Neuronal stem cell (in vitro differentiated cells): ENCODE measurements at regions not wholly inside any gene's neighbourhood (a gene's known extent, or its start where the extent isn't known, plus 50 kb on each side); places are given as distances from the start of the nearest gene placed in this dataset.
A peak's percentile ranks its signal among the peaks of the same experiment; 100 is the strongest.

Experiments used
- DNase-seq: peaks from one replicate; pipeline ENCODE4 v3.0.0-alpha.2; 2013; ENCODE audit warnings: low spot score
- H2AFZ ChIP-seq: one replicate; pipeline ENCODE4 v1.6.1; 2013; ENCODE audit warnings: mild to moderate bottlenecking, low read length, inconsistent platforms
- H2AK5ac ChIP-seq: 2 replicates; pipeline ENCODE4 v1.6.1; 2013; ENCODE audit warnings: low read depth, mild to moderate bottlenecking, inconsistent platforms, low read length, moderate library complexity, mixed read lengths
- H2BK120ac ChIP-seq: 2 replicates; pipeline ENCODE4 v1.6.1; 2013; ENCODE audit warnings: low read depth, mild to moderate bottlenecking, inconsistent platforms, low read length, moderate library complexity, mixed read lengths
- H2BK12ac ChIP-seq: one replicate; pipeline ENCODE4 v1.6.1; 2013; ENCODE audit warnings: low read length, inconsistent platforms
- H2BK15ac ChIP-seq: 2 replicates; pipeline ENCODE4 v1.6.1; 2013; ENCODE audit warnings: mild to moderate bottlenecking, low read length, inconsistent platforms, mixed read lengths
- H2BK5ac ChIP-seq: one replicate; pipeline ENCODE4 v1.6.1; 2013; ENCODE audit warnings: inconsistent platforms, mild to moderate bottlenecking, low read length, moderate library complexity
- H3K14ac ChIP-seq: one replicate; pipeline ENCODE4 v1.6.1; 2013; ENCODE audit warnings: low read length, inconsistent platforms
- H3K18ac ChIP-seq: 2 replicates; pipeline ENCODE4 v1.6.1; 2013; ENCODE audit warnings: low read length, inconsistent platforms
- H3K23ac ChIP-seq: 2 replicates; pipeline ENCODE4 v1.6.1; 2013; ENCODE audit warnings: low read depth, mild to moderate bottlenecking, mixed read lengths, low read length, inconsistent platforms; ENCODE audit not compliant: poor library complexity
- H3K27ac ChIP-seq: replicated peaks from 3 replicates; pipeline ENCODE4 v1.5.1; 2013; ENCODE audit warnings: low read length, inconsistent platforms
- H3K27me3 ChIP-seq, 3 experiments: 2 replicates each; pipeline ENCODE4 v1.6.1; 2013; ENCODE audit warnings: low read length in 3 of 3, mild to moderate bottlenecking in 2 of 3, inconsistent platforms in 1 of 3, low read depth in 1 of 3, mixed read lengths in 1 of 3, moderate library complexity in 1 of 3; ENCODE audit not compliant: control insufficient read depth in 3 of 3, insufficient read depth in 3 of 3
- H3K36me3 ChIP-seq, 2 donors: replicated peaks in 1 of 2; 2 replicates each; pipeline ENCODE4 v1.6.1; 2013; ENCODE audit warnings: low read length in 2 of 2; ENCODE audit not compliant: control insufficient read depth in 2 of 2, insufficient read depth in 2 of 2
- H3K4ac ChIP-seq: 2 replicates; pipeline ENCODE4 v1.6.1; 2013; ENCODE audit warnings: inconsistent platforms, mild to moderate bottlenecking, low read length, moderate library complexity
- H3K4me1 ChIP-seq, 2 donors: 1 replicate in 1 of 2; 2 replicates in 1 of 2; pipeline ENCODE4 v1.6.1; 2013; ENCODE audit warnings: low read length in 2 of 2, low read depth in 1 of 2; ENCODE audit not compliant: control insufficient read depth in 2 of 2, insufficient read depth in 1 of 2
- H3K4me2 ChIP-seq: one replicate; pipeline ENCODE4 v1.6.1; 2013; ENCODE audit warnings: mild to moderate bottlenecking, low read length, inconsistent platforms; ENCODE audit not compliant: insufficient read depth, poor library complexity, severe bottlenecking
- H3K4me3 ChIP-seq, 2 donors: 2 replicates each; pipeline ENCODE4 v1.5.1; 2013; ENCODE audit warnings: low read length in 2 of 2, mild to moderate bottlenecking in 2 of 2, inconsistent platforms in 1 of 2, moderate library complexity in 1 of 2
- H3K79me1 ChIP-seq: one replicate; pipeline ENCODE4 v1.6.1; 2013; ENCODE audit warnings: low read depth, mild to moderate bottlenecking, inconsistent platforms, low read length, moderate library complexity
- H3K9ac ChIP-seq: one replicate; pipeline ENCODE4 v1.6.1; 2013; ENCODE audit warnings: mild to moderate bottlenecking, low read depth, low read length, inconsistent platforms; ENCODE audit not compliant: poor library complexity
- H3K9me3 ChIP-seq, 2 donors: replicated peaks in 1 of 2; 2 replicates each; pipeline versions ENCODE3 to v1.6.1; 2013; ENCODE audit warnings: low read length in 2 of 2, mild to moderate bottlenecking in 2 of 2, inconsistent platforms in 1 of 2, low read depth in 1 of 2, mixed read lengths in 1 of 2, moderate library complexity in 1 of 2; ENCODE audit not compliant: control insufficient read depth in 2 of 2, insufficient read depth in 1 of 2
- H4K8ac ChIP-seq: one replicate; pipeline ENCODE4 v1.6.1; 2013; ENCODE audit warnings: low read depth, mild to moderate bottlenecking, inconsistent platforms, low read length, moderate library complexity
- H4K91ac ChIP-seq: one replicate; pipeline ENCODE4 v1.6.1; 2013; ENCODE audit warnings: low read length, low read depth, mild to moderate bottlenecking, inconsistent platforms; ENCODE audit not compliant: poor library complexity
- whole genome bisulfite sequencing, 2 donors: extraction: QIAGEN DNeasy Blood & Tissue Kit; methylation state at CpG; one replicate each; pipeline ENCODE4 v1.1.7; 2013; ENCODE audit warnings: missing lambda C conversion rate in 2 of 2, mixed read lengths in 1 of 2; ENCODE audit not compliant: insufficient read length in 2 of 2, insufficient replicate concordance in 1 of 2; ENCODE audit errors: extremely low coverage in 2 of 2; 5-methylcytosine and 5-hydroxymethylcytosine counted together

DNA sequence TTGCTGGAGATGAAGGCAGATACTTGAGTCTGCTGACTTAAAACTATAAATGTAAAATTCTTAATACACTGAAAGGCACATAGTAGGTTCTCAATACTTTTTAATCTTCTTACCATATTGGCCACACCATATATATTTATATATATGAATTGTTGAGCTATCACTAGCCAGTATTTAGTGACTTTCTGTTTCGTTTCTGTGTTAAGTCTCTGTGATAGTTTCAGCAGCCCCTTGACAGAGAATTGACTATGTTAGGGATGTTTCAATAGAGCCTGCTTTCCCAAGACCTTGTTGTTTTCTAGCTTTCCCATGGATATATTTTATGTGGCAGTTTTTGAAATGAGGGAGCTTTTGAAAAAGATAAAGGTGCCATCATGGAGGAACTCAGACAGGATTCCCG, 206.5 kb upstream of the GOT2 start:
- no peak for DNase-seq
- Histone ChIP-seq H3K4me3 (no peak overlapping the region), H3K4me1 (peaks cover 0 to 8% of the 10 kb centered on the region in 2 donors), H2AK5ac (no peak overlapping the region), H2AFZ (no peak overlapping the region), H2BK5ac (no peak overlapping the region), H2BK15ac (no peak overlapping the region), H3K14ac (no peak overlapping the region), H3K18ac (no peak overlapping the region), H3K36me3 (no peaks in the 10 kb centered on the region), H3K27me3 (no peaks in the 10 kb centered on the region), H3K23ac (no peak overlapping the region), H3K4me2 (no peak overlapping the region), H3K9me3 (no peaks in the 10 kb centered on the region), H4K8ac (no peak overlapping the region), H2BK12ac (no peak overlapping the region), H3K4ac (no peak overlapping the region), H4K91ac (no peak overlapping the region), H2BK120ac (no peak overlapping the region), H3K27ac (no peak overlapping the region), H3K79me1 (no peaks in the 10 kb centered on the region), H3K9ac (no peak overlapping the region)
- WGBS, 2 donors, result no CpG with 5 or more reads among the region's 2 CpGs

DNA sequence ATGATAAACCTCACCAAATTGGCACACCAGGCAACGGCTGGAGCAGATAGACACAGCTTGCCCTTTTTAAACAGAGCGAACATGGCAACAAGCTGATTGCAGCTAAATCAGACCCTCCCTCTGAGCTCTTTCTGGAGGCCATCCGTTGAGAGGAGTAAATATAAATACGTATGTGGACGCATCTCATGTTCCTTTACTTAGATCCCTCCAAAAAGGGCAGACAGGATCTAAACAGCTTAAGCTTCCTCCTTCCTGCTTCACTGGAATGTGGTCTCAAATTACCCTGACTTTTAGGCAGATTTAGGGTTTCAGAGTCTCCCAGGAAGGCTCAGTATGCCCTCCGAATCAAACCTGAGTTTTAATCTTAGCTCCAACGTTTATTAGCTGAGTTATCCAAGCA, 204.7 kb upstream of the GOT2 start:
- H4K8ac ChIP-seq, result no peak overlapping the region
- no CpG with 5 or more reads among the region's 7 CpGs for WGBS, 2 donors
- H3K4me2 ChIP-seq, result peak overlapping the region; percentile 35
- no peaks in the 10 kb centered on the region for H3K9me3 ChIP-seq
- no peaks in the 10 kb centered on the region for H3K36me3 ChIP-seq
- H3K14ac ChIP-seq, result no peak overlapping the region
- H2BK12ac ChIP-seq, result no peak overlapping the region
- H2BK5ac ChIP-seq, result no peak overlapping the region
- no peak overlapping the region for H2AFZ ChIP-seq
- peaks cover 0 to 8% of the 10 kb centered on the region in 2 donors for H3K4me1 ChIP-seq
- peak; percentile 15 for DNase-seq
- H3K18ac ChIP-seq, result peak overlapping the region; percentile 63
- no peak overlapping the region for H2AK5ac ChIP-seq
- H3K23ac ChIP-seq, result no peak overlapping the region
- peak overlapping the region; percentile 12 for H3K27ac ChIP-seq
- no peak overlapping the region for H2BK15ac ChIP-seq
- no peaks in the 10 kb centered on the region for H3K79me1 ChIP-seq
- H3K4ac ChIP-seq, result no peak overlapping the region
- no peak overlapping the region for H3K4me3 ChIP-seq
- no peak overlapping the region for H2BK120ac ChIP-seq
- no peaks in the 10 kb centered on the region for H3K27me3 ChIP-seq
- no peak overlapping the region for H4K91ac ChIP-seq
- no peak overlapping the region for H3K9ac ChIP-seq

DNA sequence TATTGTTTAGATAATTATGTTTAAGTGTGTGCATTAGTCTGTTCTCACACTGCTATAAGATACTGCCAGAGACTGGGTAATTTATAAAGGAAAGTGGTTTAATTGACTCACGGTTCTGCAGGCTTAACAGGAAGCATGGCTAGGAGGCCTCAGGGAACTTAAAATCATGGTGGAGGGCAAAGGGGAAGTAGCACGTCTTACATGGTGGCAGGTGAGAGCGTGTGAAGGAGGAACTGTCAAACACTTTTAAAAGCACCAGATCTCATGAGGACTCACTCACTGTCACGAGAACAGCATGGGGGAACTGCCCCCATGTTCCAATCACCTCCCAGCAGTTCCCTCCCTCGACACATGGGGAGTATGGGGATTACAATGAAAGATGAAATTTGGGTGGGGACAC, 203.5 kb upstream of the GOT2 start:
- no peak overlapping the region for H3K9ac ChIP-seq
- no peak for DNase-seq

DNA sequence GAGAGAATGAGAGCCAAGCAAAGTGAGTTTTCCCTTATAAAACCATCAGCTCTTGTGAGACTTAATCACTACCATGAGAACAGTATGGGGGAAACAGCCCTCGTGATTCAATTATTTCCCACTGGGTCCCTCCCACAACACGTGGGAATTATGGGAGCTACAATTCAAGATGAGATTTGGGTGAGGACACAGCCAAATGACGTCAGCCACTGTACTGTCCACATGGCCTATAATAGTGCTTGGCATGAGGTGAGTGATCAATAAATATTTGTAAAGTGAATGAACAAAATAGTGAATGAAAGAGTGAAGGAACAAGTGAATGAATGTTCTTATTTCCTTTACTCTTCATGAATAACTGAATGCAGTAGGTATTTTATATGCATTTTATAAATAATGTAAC, 199.1 kb upstream of the GOT2 start:
- H2BK15ac ChIP-seq, result no peak overlapping the region
- no CpG with 5 or more reads among the region's 3 CpGs for WGBS, 2 donors
- H3K4me3 ChIP-seq, result no peak overlapping the region
- no peak overlapping the region for H2BK5ac ChIP-seq
- H4K91ac ChIP-seq, result no peak overlapping the region
- H3K4me1 ChIP-seq, result no peaks in the 10 kb centered on the region
- no peak overlapping the region for H3K18ac ChIP-seq
- H3K9ac ChIP-seq, result no peak overlapping the region
- DNase-seq, result no peak
- H3K27me3 ChIP-seq, result no peaks in the 10 kb centered on the region
- no peaks in the 10 kb centered on the region for H3K9me3 ChIP-seq
- H3K14ac ChIP-seq, result no peak overlapping the region
- H3K27ac ChIP-seq, result no peak overlapping the region
- no peaks in the 10 kb centered on the region for H3K36me3 ChIP-seq
- H2BK120ac ChIP-seq, result no peak overlapping the region
- no peaks in the 10 kb centered on the region for H3K79me1 ChIP-seq
- no peak overlapping the region for H3K23ac ChIP-seq
- H2AFZ ChIP-seq, result no peak overlapping the region
- H2AK5ac ChIP-seq, result no peak overlapping the region
- H4K8ac ChIP-seq, result no peak overlapping the region
- no peak overlapping the region for H3K4ac ChIP-seq
- H3K4me2 ChIP-seq, result no peak overlapping the region
- H2BK12ac ChIP-seq, result no peak overlapping the region

More for the DNA sequence above, 203.5 kb upstream of the GOT2 start:
- Histone ChIP-seq H3K18ac (no peak overlapping the region), H3K4me1 (peaks cover 0 to 8% of the 10 kb centered on the region in 2 donors), H3K4me2 (no peak overlapping the region), H2BK12ac (no peak overlapping the region), H3K14ac (no peak overlapping the region), H2AK5ac (no peak overlapping the region), H3K27ac (no peak overlapping the region), H3K4ac (no peak overlapping the region), H2AFZ (no peak overlapping the region), H2BK5ac (no peak overlapping the region), H3K23ac (no peak overlapping the region), H3K27me3 (no peaks in the 10 kb centered on the region), H3K36me3 (no peaks in the 10 kb centered on the region), H3K4me3 (no peak overlapping the region), H4K8ac (no peak overlapping the region), H3K79me1 (no peaks in the 10 kb centered on the region), H3K9me3 (no peaks in the 10 kb centered on the region), H2BK120ac (no peak overlapping the region), H4K91ac (no peak overlapping the region), H2BK15ac (no peak overlapping the region)
- no CpG with 5 or more reads among the region's 5 CpGs for WGBS, 2 donors
